MM.1S (cell line): ENCODE measurements at regions not wholly inside any gene's neighbourhood (a gene's known extent, or its start where the extent isn't known, plus 50 kb on each side); places are given as distances from the start of the nearest gene placed in this dataset.

Source experiments
- EZH2phosphoT487 ChIP-seq: fragments of 300-600 bp; sonication (generic); IDR thresholded peaks from 2 replicates; pipeline ENCODE4 v1.6.1; 2018; ENCODE audit warnings: antibody characterized with exemption, low read length
- TF ChIP-seq, protein P1 (sequence below): fragments of 300-600 bp; sonication (generic); IDR thresholded peaks from 2 replicates; pipeline ENCODE4 v1.5.1; 2016; ENCODE audit warnings: antibody characterized with exemption, low read length, mixed read lengths

DNA sequence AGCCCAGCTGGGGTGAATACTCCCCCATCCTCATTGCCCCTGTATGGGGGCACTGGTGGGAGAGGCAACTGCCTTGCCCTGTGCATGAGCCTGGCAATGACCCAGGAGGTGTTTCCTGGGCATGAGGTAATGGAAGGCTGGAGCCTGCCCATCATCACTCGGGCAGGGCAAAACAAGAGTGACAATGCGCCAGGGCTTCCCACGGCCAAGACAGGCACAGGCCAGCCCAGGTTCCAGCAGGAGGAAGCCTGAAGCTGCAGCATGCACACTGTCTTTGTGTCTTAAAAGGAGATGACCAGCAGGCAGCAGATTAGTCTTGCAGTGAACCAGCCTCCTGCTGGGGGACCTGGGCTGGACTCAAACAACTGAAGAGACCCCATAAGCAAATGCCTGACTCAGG lies 92.2 kb upstream of the SMIM23 start:
- TF ChIP-seq, protein P1, sequence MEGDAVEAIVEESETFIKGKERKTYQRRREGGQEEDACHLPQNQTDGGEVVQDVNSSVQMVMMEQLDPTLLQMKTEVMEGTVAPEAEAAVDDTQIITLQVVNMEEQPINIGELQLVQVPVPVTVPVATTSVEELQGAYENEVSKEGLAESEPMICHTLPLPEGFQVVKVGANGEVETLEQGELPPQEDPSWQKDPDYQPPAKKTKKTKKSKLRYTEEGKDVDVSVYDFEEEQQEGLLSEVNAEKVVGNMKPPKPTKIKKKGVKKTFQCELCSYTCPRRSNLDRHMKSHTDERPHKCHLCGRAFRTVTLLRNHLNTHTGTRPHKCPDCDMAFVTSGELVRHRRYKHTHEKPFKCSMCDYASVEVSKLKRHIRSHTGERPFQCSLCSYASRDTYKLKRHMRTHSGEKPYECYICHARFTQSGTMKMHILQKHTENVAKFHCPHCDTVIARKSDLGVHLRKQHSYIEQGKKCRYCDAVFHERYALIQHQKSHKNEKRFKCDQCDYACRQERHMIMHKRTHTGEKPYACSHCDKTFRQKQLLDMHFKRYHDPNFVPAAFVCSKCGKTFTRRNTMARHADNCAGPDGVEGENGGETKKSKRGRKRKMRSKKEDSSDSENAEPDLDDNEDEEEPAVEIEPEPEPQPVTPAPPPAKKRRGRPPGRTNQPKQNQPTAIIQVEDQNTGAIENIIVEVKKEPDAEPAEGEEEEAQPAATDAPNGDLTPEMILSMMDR, result no peak
- no peak for TF ChIP-seq EZH2phosphoT487
